ENCODE measurements at regions not wholly inside any gene's neighbourhood (a gene's known extent, or its start where the extent isn't known, plus 50 kb on each side); places are given as distances from the start of the nearest gene placed in this dataset.
"Not testable (repeated sequence)": the region's sequence is repeated elsewhere in the genome, so short reads cannot be mapped to it uniquely, and the experiment has no call there.

- H3K4me1 ChIP-seq (ENCODE audit: control insufficient read depth, low read length); H3F3A ChIP-seq (ENCODE audit: control insufficient read depth, insufficient read depth); H3K36me3 ChIP-seq (ENCODE audit: control insufficient read depth, low read length); H3K27ac ChIP-seq (ENCODE audit: low read depth, low read length); H3K9me2 ChIP-seq (replicated peaks; ENCODE audit: control insufficient read depth, low read length); H3K27me3 ChIP-seq (ENCODE audit: control insufficient read depth, low read length); H3K4me3 ChIP-seq (ENCODE audit: low read length); H3K4me2 ChIP-seq (ENCODE audit: low read length); H4K20me1 ChIP-seq (ENCODE audit: control insufficient read depth, insufficient read depth, low read depth, low read length); H3K9me3 ChIP-seq (ENCODE audit: control insufficient read depth, insufficient read depth, low read length): not testable (repeated sequence)
- H3K79me2 ChIP-seq (ENCODE audit: control insufficient read depth, low read length): peaks cover 53% of the 10 kb centered on the region
Observed at GRCh38 chr5:177664737-177665136, 64.8 kb downstream of the B4GALT7 start.

- H3K79me2 ChIP-seq (ENCODE audit: control insufficient read depth, low read length): peaks cover 53% of the 10 kb centered on the region
- H3K4me2 ChIP-seq (ENCODE audit: low read length); H4K20me1 ChIP-seq (ENCODE audit: control insufficient read depth, insufficient read depth, low read depth, low read length): not testable (repeated sequence)
Observed at GRCh38 chr5:177665172-177665571, 65.2 kb downstream of the B4GALT7 start.

GRCh38 chr5:177665960-177666359 is 66.0 kb downstream of the B4GALT7 start:
- H4K20me1 ChIP-seq (ENCODE audit: control insufficient read depth, insufficient read depth, low read depth, low read length); H3K4me3 ChIP-seq (ENCODE audit: low read length); H3K36me3 ChIP-seq (ENCODE audit: control insufficient read depth, low read length); H3K4me2 ChIP-seq (ENCODE audit: low read length); H3K4me1 ChIP-seq (ENCODE audit: control insufficient read depth, low read length); H3K9me3 ChIP-seq (ENCODE audit: control insufficient read depth, insufficient read depth, low read length); H3F3A ChIP-seq (ENCODE audit: control insufficient read depth, insufficient read depth); H3K9me2 ChIP-seq (replicated peaks; ENCODE audit: control insufficient read depth, low read length); H3K27ac ChIP-seq (ENCODE audit: low read depth, low read length); H3K27me3 ChIP-seq (ENCODE audit: control insufficient read depth, low read length): not testable (repeated sequence)
- H3K79me2 ChIP-seq (ENCODE audit: control insufficient read depth, low read length): peaks cover 53% of the 10 kb centered on the region

More at GRCh38 chr5:177665172-177665571, 65.2 kb downstream of the B4GALT7 start:
- not testable (repeated sequence) for H3K27me3 ChIP-seq (ENCODE audit: control insufficient read depth, low read length); H3K4me1 ChIP-seq (ENCODE audit: control insufficient read depth, low read length); H3K4me3 ChIP-seq (ENCODE audit: low read length); H3F3A ChIP-seq (ENCODE audit: control insufficient read depth, insufficient read depth); H3K27ac ChIP-seq (ENCODE audit: low read depth, low read length); H3K9me3 ChIP-seq (ENCODE audit: control insufficient read depth, insufficient read depth, low read length); H3K9me2 ChIP-seq (replicated peaks; ENCODE audit: control insufficient read depth, low read length); H3K36me3 ChIP-seq (ENCODE audit: control insufficient read depth, low read length)

- Histone ChIP-seq H3K4me3 (ENCODE audit: low read length) (peak overlapping the region; percentile 67), H3K4me2 (ENCODE audit: low read length) (peak overlapping the region; percentile 49), H3K4me1 (ENCODE audit: control insufficient read depth, low read length) (peaks cover 12% of the 10 kb centered on the region), H3K79me2 (ENCODE audit: control insufficient read depth, low read length) (peaks cover 32% of the 10 kb centered on the region), H3K27ac (ENCODE audit: low read depth, low read length) (peak overlapping the region; percentile 43)
- H3K36me3 ChIP-seq (ENCODE audit: control insufficient read depth, low read length); H4K20me1 ChIP-seq (ENCODE audit: control insufficient read depth, insufficient read depth, low read depth, low read length); H3K27me3 ChIP-seq (ENCODE audit: control insufficient read depth, low read length); H3F3A ChIP-seq (ENCODE audit: control insufficient read depth, insufficient read depth); H3K9me2 ChIP-seq (replicated peaks; ENCODE audit: control insufficient read depth, low read length); H3K9me3 ChIP-seq (ENCODE audit: control insufficient read depth, insufficient read depth, low read length): not testable (repeated sequence)
Observed at GRCh38 chr5:177671035-177671754, 71.3 kb downstream of the B4GALT7 start.

GRCh38 chr5:177671755-177672690 is 72.1 kb downstream of the B4GALT7 start:
- not testable (repeated sequence) for H3K36me3 ChIP-seq (ENCODE audit: control insufficient read depth, low read length); H3F3A ChIP-seq (ENCODE audit: control insufficient read depth, insufficient read depth); H3K9me3 ChIP-seq (ENCODE audit: control insufficient read depth, insufficient read depth, low read length); H3K27ac ChIP-seq (ENCODE audit: low read depth, low read length); H3K9me2 ChIP-seq (replicated peaks; ENCODE audit: control insufficient read depth, low read length); H3K27me3 ChIP-seq (ENCODE audit: control insufficient read depth, low read length); H4K20me1 ChIP-seq (ENCODE audit: control insufficient read depth, insufficient read depth, low read depth, low read length)
- Histone ChIP-seq H3K79me2 (ENCODE audit: control insufficient read depth, low read length) (peaks cover 28% of the 10 kb centered on the region), H3K4me3 (ENCODE audit: low read length) (peak overlapping the region; percentile 52), H3K4me2 (ENCODE audit: low read length) (peak overlapping the region; percentile 48), H3K4me1 (ENCODE audit: control insufficient read depth, low read length) (peaks cover 12% of the 10 kb centered on the region)
